IPS DF 6.9 (cell line): ENCODE measurements at regions not wholly inside any gene's neighbourhood (a gene's known extent, or its start where the extent isn't known, plus 50 kb on each side); places are given as distances from the start of the nearest gene placed in this dataset.
"Not testable (repeated sequence)": the region's sequence is repeated elsewhere in the genome, so short reads cannot be mapped to it uniquely, and the experiment has no call there.

ENCODE experiments used
- DNase-seq: peaks from one replicate; pipeline ENCODE4 v3.0.0-alpha.2; 2013; ENCODE audit warnings: low read depth, low spot score
- H3K27ac ChIP-seq: one replicate; pipeline ENCODE4 v1.5.1; 2013; ENCODE audit warnings: low read length, control low read depth
- H3K27me3 ChIP-seq: 2 replicates; pipeline ENCODE4 v1.6.1; 2013; ENCODE audit warnings: mild to moderate bottlenecking, low read length; ENCODE audit not compliant: control insufficient read depth, insufficient read depth
- H3K36me3 ChIP-seq: 2 replicates; pipeline ENCODE4 v1.6.1; 2013; ENCODE audit warnings: low read length; ENCODE audit not compliant: control insufficient read depth, insufficient read depth
- H3K4me1 ChIP-seq: 2 replicates; pipeline ENCODE4 v1.6.1; 2013; ENCODE audit warnings: low read length; ENCODE audit not compliant: control insufficient read depth, insufficient read depth
- H3K4me3 ChIP-seq: 2 replicates; pipeline ENCODE4 v1.5.1; 2013; ENCODE audit warnings: mild to moderate bottlenecking, low read length
- H3K9me3 ChIP-seq: 2 replicates; pipeline ENCODE4 v1.6.1; 2013; ENCODE audit warnings: low read length, inconsistent platforms; ENCODE audit not compliant: control insufficient read depth, insufficient read depth
- WGBS: extraction: QIAGEN DNeasy Blood & Tissue Kit; methylation state at CpG from one replicate; pipeline ENCODE4 v1.1.7; 2013; ENCODE audit warnings: mixed read lengths, missing lambda C conversion rate; ENCODE audit not compliant: insufficient read length, insufficient coverage; 5-methylcytosine and 5-hydroxymethylcytosine counted together

GRCh38 chr9:28149361-28150050, 576.2 kb upstream of the C9orf72 start:
- not testable (repeated sequence) for DNase-seq, H3K4me1 ChIP-seq, H3K27ac ChIP-seq, H3K4me3 ChIP-seq, H3K9me3 ChIP-seq, H3K27me3 ChIP-seq, H3K36me3 ChIP-seq
- WGBS: no CpG with 5 or more reads among the region's 36 CpGs

- Histone ChIP-seq H3K4me1 (no peaks in the 10 kb centered on the region), H3K9me3 (no peaks in the 10 kb centered on the region), H3K36me3 (no peaks in the 10 kb centered on the region), H3K4me3 (no peak overlapping the region), H3K27ac (no peak overlapping the region), H3K27me3 (no peaks in the 10 kb centered on the region)
- no peak for DNase-seq
These were observed 581.8 kb upstream of the C9orf72 start for GRCh38 chr9:28155067-28155466.

DNA sequence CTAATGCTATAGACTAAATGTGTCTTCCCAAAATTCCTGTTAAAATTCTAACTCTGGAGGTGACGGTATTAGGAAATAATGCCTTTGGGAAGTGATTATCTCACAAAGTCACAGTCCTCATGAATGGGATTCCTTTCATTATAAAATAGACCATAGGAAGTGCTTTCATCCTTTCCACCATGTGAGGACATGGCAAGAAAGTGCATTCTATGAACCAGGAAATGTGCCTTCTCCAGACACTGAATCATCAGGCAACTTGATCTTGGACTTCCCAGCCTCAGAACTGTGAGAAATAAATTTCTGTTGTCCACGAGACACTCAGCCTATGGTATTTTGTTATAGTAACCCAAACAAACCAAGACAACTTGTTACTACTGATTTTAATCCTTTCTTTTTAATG, 582.4 kb upstream of the C9orf72 start:
- no CpG with 5 or more reads among the region's 2 CpGs for WGBS
- H3K4me3 ChIP-seq: no peak overlapping the region
- H3K4me1 ChIP-seq: no peaks in the 10 kb centered on the region
- H3K36me3 ChIP-seq: no peaks in the 10 kb centered on the region
- no peaks in the 10 kb centered on the region for H3K9me3 ChIP-seq
- no peak overlapping the region for H3K27ac ChIP-seq
- no peak for DNase-seq
- H3K27me3 ChIP-seq: no peaks in the 10 kb centered on the region

- Histone ChIP-seq H3K4me3 (no peak overlapping the region), H3K27me3 (no peaks in the 10 kb centered on the region), H3K4me1 (no peaks in the 10 kb centered on the region), H3K36me3 (no peaks in the 10 kb centered on the region), H3K9me3 (no peaks in the 10 kb centered on the region), H3K27ac (no peak overlapping the region)
- WGBS: no CpG with 5 or more reads among the region's 1 CpG
- no peak for DNase-seq
These were observed 585.2 kb upstream of the C9orf72 start for GRCh38 chr9:28158451-28158850.

- H3K36me3 ChIP-seq: no peaks in the 10 kb centered on the region
- no peak overlapping the region for H3K27ac ChIP-seq
- H3K27me3 ChIP-seq: no peaks in the 10 kb centered on the region
- no CpG with 5 or more reads among the region's 3 CpGs for WGBS
- no peaks in the 10 kb centered on the region for H3K4me1 ChIP-seq
- no peak for DNase-seq
- H3K9me3 ChIP-seq: no peaks in the 10 kb centered on the region
- H3K4me3 ChIP-seq: no peak overlapping the region
These were observed 590.3 kb upstream of the C9orf72 start for GRCh38 chr9:28163619-28164018.

DNA sequence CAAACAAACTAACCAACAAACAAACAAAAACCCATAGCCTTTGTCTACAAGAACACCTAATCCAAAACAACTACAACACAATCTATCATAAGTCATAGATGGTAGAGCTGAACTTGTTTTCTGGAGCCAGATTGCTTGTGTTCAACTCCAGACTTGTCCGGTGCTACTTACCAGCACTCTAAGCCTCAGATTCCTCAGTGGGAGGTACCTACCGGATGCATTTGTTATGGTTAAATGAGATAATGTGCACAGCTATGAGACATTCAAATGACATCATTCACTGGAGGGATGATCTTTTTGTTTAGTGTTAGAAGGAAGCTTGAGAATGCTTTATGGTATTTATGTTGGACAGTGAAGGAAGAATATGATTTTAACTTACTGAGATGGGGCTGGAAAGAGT, 592.9 kb upstream of the C9orf72 start:
- no CpG with 5 or more reads among the region's 2 CpGs for WGBS
- no peaks in the 10 kb centered on the region for H3K4me1 ChIP-seq
- H3K9me3 ChIP-seq: no peaks in the 10 kb centered on the region
- H3K27me3 ChIP-seq: no peaks in the 10 kb centered on the region
- H3K27ac ChIP-seq: no peak overlapping the region
- no peak overlapping the region for H3K4me3 ChIP-seq
- H3K36me3 ChIP-seq: no peaks in the 10 kb centered on the region
- DNase-seq: no peak

DNA sequence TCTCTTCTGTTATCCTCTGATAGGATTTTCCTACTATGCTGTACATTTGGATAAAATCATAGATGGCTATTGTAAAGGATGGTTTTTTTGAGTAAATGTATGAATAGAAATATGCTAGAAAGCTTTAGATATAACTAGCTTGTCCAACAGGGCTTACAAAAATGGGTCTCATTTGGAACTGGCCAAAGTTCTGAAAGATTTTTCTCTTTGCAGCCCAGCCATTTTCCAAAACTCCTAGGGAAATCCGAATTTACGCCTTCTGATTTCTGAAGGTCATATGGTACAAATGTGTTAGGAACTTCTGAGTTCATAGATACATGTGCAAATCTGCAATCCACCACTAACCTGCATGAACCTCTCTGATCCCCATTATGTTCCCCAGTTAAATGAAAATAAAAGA, 603.9 kb upstream of the C9orf72 start:
- Histone ChIP-seq H3K4me1 (no peaks in the 10 kb centered on the region), H3K27ac (no peak overlapping the region), H3K9me3 (no peaks in the 10 kb centered on the region), H3K4me3 (no peak overlapping the region), H3K27me3 (no peaks in the 10 kb centered on the region), H3K36me3 (no peaks in the 10 kb centered on the region)
- WGBS: no CpG with 5 or more reads among the region's 2 CpGs
- no peak for DNase-seq

- no CpG with 5 or more reads among the region's 4 CpGs for WGBS
- no peaks in the 10 kb centered on the region for H3K36me3 ChIP-seq
- no peaks in the 10 kb centered on the region for H3K9me3 ChIP-seq
- no peak overlapping the region for H3K4me3 ChIP-seq
- no peaks in the 10 kb centered on the region for H3K27me3 ChIP-seq
- H3K27ac ChIP-seq: no peak overlapping the region
- no peak for DNase-seq
- no peaks in the 10 kb centered on the region for H3K4me1 ChIP-seq
These were observed 604.6 kb upstream of the C9orf72 start for GRCh38 chr9:28177925-28178324.

DNA sequence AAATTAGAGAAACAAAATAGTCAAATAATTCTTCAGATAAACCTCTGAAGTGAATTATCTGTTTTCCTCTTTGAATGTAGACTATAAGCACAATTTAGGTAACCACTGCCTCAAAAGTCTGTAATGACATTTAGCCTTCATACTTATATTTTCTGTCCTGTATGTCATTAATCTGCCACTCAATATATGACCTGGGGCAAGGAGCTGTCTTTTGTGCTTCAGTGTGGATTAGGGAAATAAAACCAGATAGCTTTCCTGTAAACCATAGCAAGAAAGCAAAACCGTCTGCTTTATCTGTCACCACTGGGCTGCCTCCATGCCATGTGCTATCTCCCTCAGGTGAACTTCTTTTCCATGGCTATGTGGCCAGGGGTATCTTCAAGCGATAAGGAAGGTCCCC, 606.6 kb upstream of the C9orf72 start:
- Histone ChIP-seq H3K9me3 (no peaks in the 10 kb centered on the region), H3K27me3 (no peaks in the 10 kb centered on the region), H3K36me3 (no peaks in the 10 kb centered on the region), H3K4me3 (no peak overlapping the region), H3K27ac (no peak overlapping the region), H3K4me1 (no peaks in the 10 kb centered on the region)
- no CpG with 5 or more reads among the region's 2 CpGs for WGBS
- DNase-seq: no peak

- no peak for DNase-seq
- Histone ChIP-seq H3K9me3 (no peaks in the 10 kb centered on the region), H3K27me3 (no peaks in the 10 kb centered on the region), H3K4me1 (no peaks in the 10 kb centered on the region), H3K4me3 (no peak overlapping the region), H3K27ac (no peak overlapping the region), H3K36me3 (no peaks in the 10 kb centered on the region)
- no CpG with 5 or more reads among the region's 2 CpGs for WGBS
These were observed 617.7 kb upstream of the C9orf72 start for GRCh38 chr9:28190981-28191380.

GRCh38 chr9:28197653-28198052, 624.4 kb upstream of the C9orf72 start:
- DNase-seq: no peak
- H3K27me3 ChIP-seq: no peaks in the 10 kb centered on the region
- H3K36me3 ChIP-seq: no peaks in the 10 kb centered on the region
- no peaks in the 10 kb centered on the region for H3K9me3 ChIP-seq
- H3K4me3 ChIP-seq: no peak overlapping the region
- H3K27ac ChIP-seq: no peak overlapping the region
- no peaks in the 10 kb centered on the region for H3K4me1 ChIP-seq
